ENCODE measurements at regions not wholly inside any gene's neighbourhood (a gene's known extent, or its start where the extent isn't known, plus 50 kb on each side); places are given as distances from the start of the nearest gene placed in this dataset.

DNA sequence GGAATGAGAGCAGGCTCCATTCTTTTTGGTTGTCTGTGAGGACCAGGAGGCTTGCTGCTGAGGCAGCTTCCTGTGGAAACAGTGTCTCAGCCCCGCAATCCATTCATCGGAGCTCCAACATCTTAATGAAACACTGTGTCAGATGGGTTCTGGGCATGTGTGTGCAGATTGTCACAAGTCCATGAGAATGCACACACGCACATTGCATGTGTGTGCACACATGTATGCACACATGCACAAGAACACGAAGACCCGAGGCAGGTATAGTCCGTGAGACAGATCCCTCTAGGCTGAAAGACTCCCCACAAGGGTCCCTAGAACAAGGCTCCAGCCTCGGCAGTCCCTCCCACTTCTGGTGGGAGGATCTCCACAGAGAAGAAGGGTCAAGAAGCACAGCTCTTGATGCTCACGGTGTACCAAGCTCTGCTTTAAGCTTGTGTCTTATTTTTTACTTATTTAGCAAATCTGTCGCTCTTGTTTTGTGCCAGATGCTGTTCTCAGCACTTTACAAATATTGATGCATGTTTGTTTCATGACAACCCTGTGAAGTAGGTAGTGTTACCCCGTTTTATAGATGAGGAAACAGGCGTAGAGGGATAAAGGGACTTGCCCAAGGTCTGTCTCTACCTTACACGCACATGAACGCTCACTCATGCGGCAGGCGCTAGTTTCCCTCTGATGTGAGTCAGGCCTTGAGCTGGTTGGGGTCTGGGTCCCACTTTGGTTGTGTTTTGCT lies 213.1 kb downstream of the SEC14L1 start (continued):
- TF ChIP-seq, protein P1, sequence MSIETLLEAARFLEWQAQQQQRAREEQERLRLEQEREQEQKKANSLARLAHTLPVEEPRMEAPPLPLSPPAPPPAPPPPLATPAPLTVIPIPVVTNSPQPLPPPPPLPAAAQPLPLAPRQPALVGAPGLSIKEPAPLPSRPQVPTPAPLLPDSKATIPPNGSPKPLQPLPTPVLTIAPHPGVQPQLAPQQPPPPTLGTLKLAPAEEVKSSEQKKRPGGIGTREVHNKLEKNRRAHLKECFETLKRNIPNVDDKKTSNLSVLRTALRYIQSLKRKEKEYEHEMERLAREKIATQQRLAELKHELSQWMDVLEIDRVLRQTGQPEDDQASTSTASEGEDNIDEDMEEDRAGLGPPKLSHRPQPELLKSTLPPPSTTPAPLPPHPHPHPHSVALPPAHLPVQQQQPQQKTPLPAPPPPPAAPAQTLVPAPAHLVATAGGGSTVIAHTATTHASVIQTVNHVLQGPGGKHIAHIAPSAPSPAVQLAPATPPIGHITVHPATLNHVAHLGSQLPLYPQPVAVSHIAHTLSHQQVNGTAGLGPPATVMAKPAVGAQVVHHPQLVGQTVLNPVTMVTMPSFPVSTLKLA (IDR thresholded peaks at IDR 0.05), result 0 out of 2 replicates have a peak, but pooled peaks have one; percentile 10
- TF ChIP-seq CSRNP2 (CRISPR knock-in tag; conservative IDR thresholded peaks at IDR 0.05; ENCODE audit: low read depth) (no peak), MAFK (conservative IDR thresholded peaks at IDR 0.05 in 1 of 2, IDR thresholded peaks at IDR 0.05 in 1 of 2; ENCODE audit: low read length in 2 of 2) (peak; percentile 64 to 75; a peak in 2 of 4 replicates), ZBTB33 (CRISPR knock-in tag; IDR thresholded peaks at IDR 0.05) (peak; percentile 72; the same call in 1 of the 2 replicates), SMAD3 (CRISPR knock-in tag; IDR thresholded peaks at IDR 0.05) (no peak), HNRNPLL (IDR thresholded peaks at IDR 0.05; ENCODE audit: low read depth, low read length, poor library complexity, severe bottlenecking) (no peak), TFDP1 (CRISPR knock-in tag; IDR thresholded peaks at IDR 0.05; ENCODE audit: borderline replicate concordance) (no peak), REL (CRISPR knock-in tag; conservative IDR thresholded peaks at IDR 0.05) (no peak), ZZZ3 (CRISPR knock-in tag; IDR thresholded peaks at IDR 0.05; ENCODE audit: borderline replicate concordance) (no peak), MAFF (IDR thresholded peaks at IDR 0.05; ENCODE audit: low read depth, low read length) (peak; percentile 47), SOX6 (IDR thresholded peaks at IDR 0.05) (no peak), SOX6 (CRISPR knock-in tag; IDR thresholded peaks at IDR 0.05) (no peak)
- TF ChIP-seq, protein P2, sequence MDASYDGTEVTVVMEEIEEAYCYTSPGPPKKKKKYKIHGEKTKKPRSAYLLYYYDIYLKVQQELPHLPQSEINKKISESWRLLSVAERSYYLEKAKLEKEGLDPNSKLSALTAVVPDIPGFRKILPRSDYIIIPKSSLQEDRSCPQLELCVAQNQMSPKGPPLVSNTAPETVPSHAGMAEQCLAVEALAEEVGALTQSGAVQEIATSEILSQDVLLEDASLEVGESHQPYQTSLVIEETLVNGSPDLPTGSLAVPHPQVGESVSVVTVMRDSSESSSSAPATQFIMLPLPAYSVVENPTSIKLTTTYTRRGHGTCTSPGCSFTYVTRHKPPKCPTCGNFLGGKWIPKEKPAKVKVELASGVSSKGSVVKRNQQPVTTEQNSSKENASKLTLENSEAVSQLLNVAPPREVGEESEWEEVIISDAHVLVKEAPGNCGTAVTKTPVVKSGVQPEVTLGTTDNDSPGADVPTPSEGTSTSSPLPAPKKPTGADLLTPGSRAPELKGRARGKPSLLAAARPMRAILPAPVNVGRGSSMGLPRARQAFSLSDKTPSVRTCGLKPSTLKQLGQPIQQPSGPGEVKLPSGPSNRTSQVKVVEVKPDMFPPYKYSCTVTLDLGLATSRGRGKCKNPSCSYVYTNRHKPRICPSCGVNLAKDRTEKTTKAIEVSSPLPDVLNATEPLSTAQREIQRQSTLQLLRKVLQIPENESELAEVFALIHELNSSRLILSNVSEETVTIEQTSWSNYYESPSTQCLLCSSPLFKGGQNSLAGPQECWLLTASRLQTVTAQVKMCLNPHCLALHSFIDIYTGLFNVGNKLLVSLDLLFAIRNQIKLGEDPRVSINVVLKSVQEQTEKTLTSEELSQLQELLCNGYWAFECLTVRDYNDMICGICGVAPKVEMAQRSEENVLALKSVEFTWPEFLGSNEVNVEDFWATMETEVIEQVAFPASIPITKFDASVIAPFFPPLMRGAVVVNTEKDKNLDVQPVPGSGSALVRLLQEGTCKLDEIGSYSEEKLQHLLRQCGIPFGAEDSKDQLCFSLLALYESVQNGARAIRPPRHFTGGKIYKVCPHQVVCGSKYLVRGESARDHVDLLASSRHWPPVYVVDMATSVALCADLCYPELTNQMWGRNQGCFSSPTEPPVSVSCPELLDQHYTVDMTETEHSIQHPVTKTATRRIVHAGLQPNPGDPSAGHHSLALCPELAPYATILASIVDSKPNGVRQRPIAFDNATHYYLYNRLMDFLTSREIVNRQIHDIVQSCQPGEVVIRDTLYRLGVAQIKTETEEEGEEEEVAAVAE (CRISPR knock-in tag; IDR thresholded peaks at IDR 0.05; ENCODE audit: borderline replicate concordance), result no peak
- TF ChIP-seq, protein P3, sequence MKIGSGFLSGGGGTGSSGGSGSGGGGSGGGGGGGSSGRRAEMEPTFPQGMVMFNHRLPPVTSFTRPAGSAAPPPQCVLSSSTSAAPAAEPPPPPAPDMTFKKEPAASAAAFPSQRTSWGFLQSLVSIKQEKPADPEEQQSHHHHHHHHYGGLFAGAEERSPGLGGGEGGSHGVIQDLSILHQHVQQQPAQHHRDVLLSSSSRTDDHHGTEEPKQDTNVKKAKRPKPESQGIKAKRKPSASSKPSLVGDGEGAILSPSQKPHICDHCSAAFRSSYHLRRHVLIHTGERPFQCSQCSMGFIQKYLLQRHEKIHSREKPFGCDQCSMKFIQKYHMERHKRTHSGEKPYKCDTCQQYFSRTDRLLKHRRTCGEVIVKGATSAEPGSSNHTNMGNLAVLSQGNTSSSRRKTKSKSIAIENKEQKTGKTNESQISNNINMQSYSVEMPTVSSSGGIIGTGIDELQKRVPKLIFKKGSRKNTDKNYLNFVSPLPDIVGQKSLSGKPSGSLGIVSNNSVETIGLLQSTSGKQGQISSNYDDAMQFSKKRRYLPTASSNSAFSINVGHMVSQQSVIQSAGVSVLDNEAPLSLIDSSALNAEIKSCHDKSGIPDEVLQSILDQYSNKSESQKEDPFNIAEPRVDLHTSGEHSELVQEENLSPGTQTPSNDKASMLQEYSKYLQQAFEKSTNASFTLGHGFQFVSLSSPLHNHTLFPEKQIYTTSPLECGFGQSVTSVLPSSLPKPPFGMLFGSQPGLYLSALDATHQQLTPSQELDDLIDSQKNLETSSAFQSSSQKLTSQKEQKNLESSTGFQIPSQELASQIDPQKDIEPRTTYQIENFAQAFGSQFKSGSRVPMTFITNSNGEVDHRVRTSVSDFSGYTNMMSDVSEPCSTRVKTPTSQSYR (CRISPR knock-in tag; IDR thresholded peaks at IDR 0.05; ENCODE audit: borderline replicate concordance), result no peak

Data from HepG2 (cell line).